ENCODE measurements at regions not wholly inside any gene's neighbourhood (a gene's known extent, or its start where the extent isn't known, plus 50 kb on each side); places are given as distances from the start of the nearest gene placed in this dataset.

DNA sequence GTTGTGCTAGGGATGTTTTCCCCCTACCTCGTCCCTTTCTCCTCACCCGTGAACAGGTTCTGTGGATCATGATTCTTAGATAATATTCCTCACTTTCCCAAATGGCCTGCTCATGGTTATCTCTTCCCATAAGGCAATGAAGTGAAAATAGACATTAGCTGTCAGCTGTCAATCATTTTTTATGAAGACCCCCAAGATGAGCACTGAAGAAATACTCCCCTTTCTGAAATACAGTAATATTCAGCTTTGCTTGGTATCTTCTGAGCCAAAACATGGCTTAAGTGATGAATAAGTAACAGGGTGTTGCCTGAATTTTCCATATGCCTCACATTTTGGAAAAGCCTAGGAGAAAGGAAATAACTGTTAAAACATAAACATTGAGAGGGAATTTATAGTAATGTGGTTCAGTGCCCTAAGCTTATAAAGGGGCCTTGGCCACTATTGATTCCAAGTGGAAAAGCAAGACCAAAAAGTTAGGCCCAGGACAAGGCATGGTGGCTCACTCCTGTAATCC, 70.7 kb upstream of the NAP1L1 start:
- FAIRE-seq (no peak), DNase-seq (ENCODE audit: low read depth) (no peak)
- H3K36me3 ChIP-seq (ENCODE audit: control insufficient read depth, insufficient read depth, low read length) = no peaks in the 10 kb centered on the region
- H3K27me3 ChIP-seq (ENCODE audit: control insufficient read depth, insufficient read depth, low read length) = no peaks in the 10 kb centered on the region
- H3K4me3 ChIP-seq (ENCODE audit: low read depth, low read length) = no peak overlapping the region
- TF ChIP-seq CTCF (IDR thresholded peaks at IDR 0.05; ENCODE audit: insufficient read depth, low read length, severe bottlenecking) = no peak

DNA sequence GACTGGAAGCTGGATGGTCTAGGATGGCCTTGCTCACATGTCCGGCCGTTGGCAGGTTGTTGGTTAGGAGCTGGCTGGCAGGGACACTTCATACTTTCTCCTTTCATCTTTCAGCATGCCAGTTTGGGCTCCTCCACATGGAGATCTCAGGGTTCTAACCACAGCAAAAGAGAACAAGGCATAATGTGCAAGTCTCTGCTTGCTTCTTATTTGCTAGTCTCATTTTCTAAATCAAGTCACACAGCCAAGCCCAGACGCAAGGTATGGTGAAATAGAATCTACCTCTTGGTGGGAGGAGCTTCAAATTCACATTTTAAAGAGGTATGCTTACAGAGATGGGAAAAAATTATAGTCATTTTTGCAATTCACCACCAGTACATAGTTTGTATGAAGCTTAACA, 69.1 kb upstream of the NAP1L1 start:
- FAIRE-seq (no peak), DNase-seq (ENCODE audit: low read depth) (peak; percentile 78)
- TF ChIP-seq CTCF (IDR thresholded peaks at IDR 0.05; ENCODE audit: insufficient read depth, low read length, severe bottlenecking) = no peak
- Histone ChIP-seq H3K27me3 (ENCODE audit: control insufficient read depth, insufficient read depth, low read length) (no peaks in the 10 kb centered on the region), H3K36me3 (ENCODE audit: control insufficient read depth, insufficient read depth, low read length) (no peaks in the 10 kb centered on the region), H3K4me3 (ENCODE audit: low read depth, low read length) (no peak overlapping the region)

- no peak for TF ChIP-seq CTCF (IDR thresholded peaks at IDR 0.05; ENCODE audit: insufficient read depth, low read length, severe bottlenecking)
- Histone ChIP-seq H3K4me3 (ENCODE audit: low read depth, low read length) (no peak overlapping the region), H3K36me3 (ENCODE audit: control insufficient read depth, insufficient read depth, low read length) (no peaks in the 10 kb centered on the region), H3K27me3 (ENCODE audit: control insufficient read depth, insufficient read depth, low read length) (no peaks in the 10 kb centered on the region)
- no peak for FAIRE-seq
- no peak for DNase-seq (ENCODE audit: low read depth)
Measured at GRCh38 chr12:76152181-76152807, 67.8 kb upstream of the NAP1L1 start.

GRCh38 chr12:76144245-76144549, 59.7 kb upstream of the NAP1L1 start:
- Histone ChIP-seq H3K36me3 (ENCODE audit: control insufficient read depth, insufficient read depth, low read length) (no peaks in the 10 kb centered on the region), H3K4me3 (ENCODE audit: low read depth, low read length) (no peak overlapping the region), H3K27me3 (ENCODE audit: control insufficient read depth, insufficient read depth, low read length) (no peaks in the 10 kb centered on the region)
- DNase-seq (ENCODE audit: low read depth) (peak; percentile 42), FAIRE-seq (no peak)
- no peak for TF ChIP-seq CTCF (IDR thresholded peaks at IDR 0.05; ENCODE audit: insufficient read depth, low read length, severe bottlenecking)

- H3K36me3 ChIP-seq (ENCODE audit: control insufficient read depth, insufficient read depth, low read length) = no peaks in the 10 kb centered on the region
- TF ChIP-seq CTCF (IDR thresholded peaks at IDR 0.05; ENCODE audit: insufficient read depth, low read length, severe bottlenecking) = no peak
- FAIRE-seq (no peak), DNase-seq (ENCODE audit: low read depth) (no peak)
- H3K4me3 ChIP-seq (ENCODE audit: low read depth, low read length) = no peak overlapping the region
- H3K27me3 ChIP-seq (ENCODE audit: control insufficient read depth, insufficient read depth, low read length) = no peaks in the 10 kb centered on the region
Measured at GRCh38 chr12:76143343-76144244, 59.1 kb upstream of the NAP1L1 start.
